Adipocyte (in vitro differentiated cells): ENCODE measurements at regions not wholly inside any gene's neighbourhood (a gene's known extent, or its start where the extent isn't known, plus 50 kb on each side); places are given as distances from the start of the nearest gene placed in this dataset.

Source experiments
- DNase-seq: peaks from one replicate; pipeline ENCODE4 v3.0.0-alpha.2; 2015; ENCODE audit warnings: low read depth
- H3K27me3 ChIP-seq: replicated peaks from 2 replicates; pipeline ENCODE4 v1.7.0; 2013; ENCODE audit warnings: mild to moderate bottlenecking, low read length, moderate library complexity; ENCODE audit not compliant: control insufficient read depth, insufficient read depth
- H3K36me3 ChIP-seq: 2 replicates; pipeline ENCODE4 v1.7.0; 2013; ENCODE audit warnings: low read length, mild to moderate bottlenecking, moderate library complexity; ENCODE audit not compliant: control insufficient read depth, insufficient read depth, severe bottlenecking
- H3K4me1 ChIP-seq: 2 replicates; pipeline ENCODE4 v1.7.0; 2013; ENCODE audit warnings: mild to moderate bottlenecking, low read length, moderate library complexity; ENCODE audit not compliant: control insufficient read depth, insufficient read depth
- H3K4me3 ChIP-seq: 2 replicates; pipeline ENCODE4 v1.7.0; 2013; ENCODE audit warnings: mild to moderate bottlenecking, low read length, moderate library complexity
- H3K9ac ChIP-seq: 2 replicates; pipeline ENCODE4 v1.7.0; 2013; ENCODE audit warnings: mild to moderate bottlenecking, low read length, moderate library complexity
- H3K9me3 ChIP-seq: 2 replicates; pipeline ENCODE4 v1.7.0; 2013; ENCODE audit warnings: mild to moderate bottlenecking, low read length, moderate library complexity; ENCODE audit not compliant: control insufficient read depth

DNA sequence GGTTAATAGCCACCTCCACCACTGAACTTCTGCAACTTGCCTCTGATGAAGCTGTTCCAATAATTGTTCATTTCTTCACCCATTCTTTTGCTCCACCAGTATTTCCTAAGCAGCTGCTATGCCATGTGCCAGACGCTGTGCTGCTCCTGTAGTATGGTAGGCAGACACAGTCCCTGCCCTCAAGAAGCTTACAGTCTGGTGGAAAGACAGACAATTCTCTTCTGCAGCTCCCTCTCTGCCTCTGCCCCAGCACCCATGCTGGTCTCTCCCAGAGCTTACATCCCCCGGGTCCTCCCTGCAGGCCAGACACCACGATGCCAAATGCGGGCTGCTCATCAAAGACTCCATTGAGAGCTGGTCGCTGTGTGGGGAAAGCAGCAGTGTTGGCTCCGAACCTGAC, 111.6 kb upstream of the ESRRB start:
- Histone ChIP-seq H3K9me3 (no peaks in the 10 kb centered on the region), H3K36me3 (no peaks in the 10 kb centered on the region), H3K4me3 (no peak overlapping the region), H3K4me1 (peaks cover 14% of the 10 kb centered on the region), H3K9ac (no peak overlapping the region), H3K27me3 (peaks cover 6% of the 10 kb centered on the region)
- no peak for DNase-seq

DNA sequence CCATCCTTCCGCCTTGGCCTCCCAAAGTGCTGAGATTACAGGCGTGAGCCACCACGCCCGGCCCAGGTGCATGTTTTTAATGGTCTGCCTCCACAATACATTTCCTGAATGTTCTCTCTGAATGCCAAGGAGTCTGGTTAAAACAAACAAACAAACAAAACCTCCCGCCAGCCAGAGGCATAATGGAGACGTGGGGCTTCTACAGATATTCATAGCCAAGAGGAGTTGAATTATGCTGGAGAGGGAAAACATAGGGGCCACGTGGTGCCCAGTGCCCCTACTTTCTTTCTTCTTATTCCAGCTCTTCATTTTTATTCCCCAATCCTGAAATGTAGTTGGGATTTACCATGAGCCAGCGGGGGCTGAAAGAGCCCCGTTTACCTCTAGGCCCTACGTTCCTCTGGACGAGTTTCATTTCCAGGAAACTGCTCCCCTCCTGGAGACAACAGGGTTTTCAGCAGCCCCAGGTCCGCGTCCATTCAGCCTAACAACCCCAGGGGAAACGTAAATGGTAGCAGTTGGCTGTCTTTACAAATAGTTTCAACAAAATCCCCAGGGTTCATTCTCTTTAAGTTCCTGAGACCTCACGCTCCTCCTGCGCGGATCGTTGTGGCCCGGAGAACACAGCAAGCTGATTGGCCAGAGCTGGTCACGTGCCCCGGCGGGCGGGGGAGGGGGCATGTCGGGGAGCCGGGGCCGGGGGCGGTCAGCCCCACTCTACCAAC, 108.5 kb upstream of the ESRRB start:
- Histone ChIP-seq H3K4me3 (peak overlapping the region; percentile 86), H3K4me1 (peaks cover 8% of the 10 kb centered on the region)
- DNase-seq = peak; percentile 68

DNA sequence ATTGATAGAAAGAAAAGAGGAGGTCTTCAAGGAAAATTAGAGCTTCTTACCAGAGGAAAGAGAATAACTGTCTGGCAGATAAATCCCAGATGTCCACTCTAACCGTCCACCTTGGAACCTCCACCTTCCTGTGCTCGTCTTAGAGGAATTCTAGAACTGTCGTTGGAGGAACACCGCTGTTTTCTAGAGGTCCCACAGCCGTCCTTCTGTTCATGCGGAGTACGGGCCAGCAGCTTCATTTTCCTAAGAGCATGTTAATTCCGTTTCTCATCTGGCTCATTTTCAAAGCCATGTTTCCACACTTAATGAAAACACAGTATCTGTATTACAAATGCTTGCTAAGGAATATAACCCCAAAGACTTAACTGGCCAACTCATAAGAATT, 107.9 kb upstream of the ESRRB start:
- Histone ChIP-seq H3K27me3 (peaks cover 23% of the 10 kb centered on the region), H3K9ac (peak overlapping the region; percentile 77), H3K9me3 (no peaks in the 10 kb centered on the region), H3K36me3 (no peaks in the 10 kb centered on the region), H3K4me1 (peaks cover 8% of the 10 kb centered on the region), H3K4me3 (peak overlapping the region; percentile 86)
- DNase-seq = no peak

More for the DNA sequence above, 108.5 kb upstream of the ESRRB start:
- Histone ChIP-seq H3K36me3 (no peaks in the 10 kb centered on the region), H3K9me3 (no peaks in the 10 kb centered on the region), H3K9ac (peak overlapping the region; percentile 77), H3K27me3 (peaks cover 23% of the 10 kb centered on the region)

DNA sequence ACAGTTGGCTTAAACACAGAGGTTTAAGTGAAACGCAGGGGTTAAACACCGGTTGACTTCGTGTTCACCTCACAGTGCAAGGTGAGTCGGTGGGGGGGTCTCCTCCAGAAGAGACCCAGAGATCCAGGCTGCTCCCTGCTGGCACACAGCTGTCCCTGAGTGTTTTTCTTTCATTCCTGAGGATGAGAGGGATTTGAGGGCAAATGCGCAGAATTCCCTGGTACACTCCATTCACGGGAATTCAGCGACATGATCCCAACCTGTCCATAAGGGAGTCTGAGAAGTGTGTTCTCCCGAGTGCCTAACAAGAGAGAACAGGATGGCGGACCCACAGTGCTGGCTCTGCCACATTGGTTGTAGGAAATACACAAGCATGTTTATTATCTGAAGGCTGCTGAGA, 107.2 kb upstream of the ESRRB start:
- Histone ChIP-seq H3K27me3 (peaks cover 23% of the 10 kb centered on the region), H3K4me1 (peaks cover 8% of the 10 kb centered on the region), H3K4me3 (no peak overlapping the region), H3K36me3 (no peaks in the 10 kb centered on the region), H3K9me3 (no peaks in the 10 kb centered on the region), H3K9ac (no peak overlapping the region)
- no peak for DNase-seq

DNA sequence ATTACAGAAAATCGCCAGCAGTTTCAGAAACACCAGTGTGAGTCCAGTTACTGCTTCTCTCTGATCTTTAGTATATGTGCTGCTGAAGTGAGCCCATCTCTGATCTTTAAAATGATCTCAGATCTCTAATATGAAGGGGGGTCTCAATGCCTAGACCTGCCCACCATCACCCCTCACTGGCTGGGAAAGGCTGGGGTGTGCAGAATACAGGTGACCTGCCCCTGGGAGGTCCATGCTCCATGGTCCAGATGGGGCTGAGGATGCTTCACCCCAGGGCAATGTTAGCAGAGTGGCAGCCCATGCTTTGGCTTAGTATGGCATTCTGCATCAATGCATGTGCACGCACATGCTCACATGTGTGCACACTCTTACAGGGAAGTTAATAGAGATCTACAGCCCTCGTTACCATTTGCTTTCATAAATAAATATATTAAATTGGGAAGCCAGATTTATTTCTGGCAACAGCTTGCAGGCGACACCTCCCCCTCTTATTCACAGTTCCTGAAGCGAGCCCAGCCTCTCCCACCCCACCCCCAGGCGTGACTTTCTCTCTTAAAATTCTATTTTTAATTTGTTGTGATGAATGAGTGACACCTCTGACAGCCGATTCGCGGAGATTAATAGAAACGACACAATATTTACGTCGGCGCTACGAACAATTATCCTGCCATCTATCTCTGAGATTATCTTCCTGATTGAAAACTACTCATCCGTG, 104.7 kb upstream of the ESRRB start:
- peaks cover 23% of the 10 kb centered on the region for H3K27me3 ChIP-seq
- H3K36me3 ChIP-seq = no peaks in the 10 kb centered on the region
- peaks cover 8% of the 10 kb centered on the region for H3K4me1 ChIP-seq
- H3K9ac ChIP-seq = no peak overlapping the region
- DNase-seq = no peak
- no peaks in the 10 kb centered on the region for H3K9me3 ChIP-seq
- H3K4me3 ChIP-seq = no peak overlapping the region

DNA sequence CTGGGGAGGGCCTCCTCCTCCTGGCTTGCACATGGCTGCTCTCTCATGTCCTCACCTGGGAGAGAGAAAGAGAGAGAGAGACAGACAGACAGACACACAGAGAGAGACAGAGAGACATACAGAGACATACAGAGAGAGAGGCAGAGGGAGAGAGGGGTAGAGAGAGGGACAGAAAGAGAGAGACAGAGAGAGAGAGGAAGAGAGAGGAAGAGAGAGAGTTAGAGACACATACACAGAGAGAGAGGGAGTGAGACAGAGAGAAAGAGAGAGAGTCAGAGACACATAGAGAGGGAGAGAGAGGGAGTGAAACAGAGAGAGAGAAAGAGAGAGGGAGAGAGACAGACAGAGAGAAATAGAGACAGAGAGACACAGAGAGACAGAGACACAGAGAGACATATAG, 103.6 kb upstream of the ESRRB start:
- Histone ChIP-seq H3K9me3 (no peaks in the 10 kb centered on the region), H3K9ac (no peak overlapping the region), H3K36me3 (no peaks in the 10 kb centered on the region), H3K4me1 (peaks cover 6% of the 10 kb centered on the region), H3K27me3 (peaks cover 23% of the 10 kb centered on the region), H3K4me3 (no peak overlapping the region)
- no peak for DNase-seq

DNA sequence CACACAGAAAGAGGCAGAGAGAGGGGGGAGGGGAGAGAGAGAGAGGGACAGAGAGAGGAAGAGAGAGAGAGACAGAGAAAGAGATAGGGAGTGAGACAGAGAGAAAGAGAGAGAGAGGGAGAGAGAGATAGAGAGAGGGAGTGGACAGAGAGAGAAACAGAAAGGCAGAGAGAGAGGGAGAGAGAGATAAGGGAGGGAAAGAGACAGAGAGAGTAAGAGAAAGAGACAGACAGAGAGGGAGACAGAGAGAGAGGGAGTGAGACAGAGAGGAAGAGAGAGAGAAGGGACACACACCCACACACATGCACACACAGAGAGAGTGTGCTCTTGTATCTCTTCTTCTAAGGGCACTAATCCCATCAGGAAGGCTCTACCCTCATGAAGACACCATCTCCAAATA, 103.2 kb upstream of the ESRRB start:
- H3K27me3 ChIP-seq = peaks cover 23% of the 10 kb centered on the region
- H3K9me3 ChIP-seq = no peaks in the 10 kb centered on the region
- H3K9ac ChIP-seq = no peak overlapping the region
- no peak for DNase-seq
- peaks cover 4% of the 10 kb centered on the region for H3K4me1 ChIP-seq
- no peaks in the 10 kb centered on the region for H3K36me3 ChIP-seq
- H3K4me3 ChIP-seq = no peak overlapping the region

DNA sequence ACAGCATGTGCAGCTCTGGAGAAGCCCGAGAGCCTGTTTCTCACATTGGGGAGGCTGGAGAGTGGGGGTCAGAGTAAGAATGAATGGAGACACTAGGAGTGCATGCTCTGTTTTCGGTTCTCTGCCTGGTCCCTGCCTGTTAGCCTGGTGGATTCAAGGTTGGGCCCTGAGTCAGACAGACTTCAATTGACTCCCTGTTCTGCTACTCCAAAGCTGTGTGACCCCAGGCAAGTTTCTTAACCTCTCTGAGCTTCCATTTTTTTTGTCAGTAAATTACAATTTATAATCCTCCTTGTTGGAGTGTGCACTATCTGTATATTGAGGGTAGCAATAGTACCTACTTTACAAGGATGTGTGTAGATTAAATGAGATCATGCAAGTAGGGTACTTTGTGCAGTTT, 102.6 kb upstream of the ESRRB start:
- Histone ChIP-seq H3K36me3 (no peaks in the 10 kb centered on the region), H3K27me3 (peaks cover 23% of the 10 kb centered on the region), H3K9me3 (no peaks in the 10 kb centered on the region), H3K4me3 (no peak overlapping the region), H3K9ac (no peak overlapping the region), H3K4me1 (peaks cover 2% of the 10 kb centered on the region)
- DNase-seq = no peak

DNA sequence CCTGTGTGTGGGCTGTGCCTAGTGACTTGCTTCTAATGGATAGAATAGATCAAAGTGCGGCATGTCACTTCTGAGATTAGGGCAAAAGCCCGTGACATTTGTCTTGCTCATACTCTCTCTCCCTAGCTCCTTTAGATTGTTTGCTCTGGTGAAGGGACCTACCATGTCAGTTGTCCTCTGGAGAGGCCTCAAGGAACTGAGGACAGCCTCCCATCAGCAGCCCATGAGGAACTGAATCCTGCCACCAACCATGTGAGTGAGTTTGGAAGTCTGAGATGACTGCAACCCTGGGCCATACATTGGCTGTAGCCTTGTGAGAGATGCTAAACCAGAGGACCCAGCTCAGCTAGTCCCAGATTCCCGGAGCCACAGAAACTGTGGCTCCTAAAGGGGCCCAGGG, 101.6 kb upstream of the ESRRB start:
- H3K9ac ChIP-seq = no peak overlapping the region
- H3K4me3 ChIP-seq = no peak overlapping the region
- no peak for DNase-seq

DNA sequence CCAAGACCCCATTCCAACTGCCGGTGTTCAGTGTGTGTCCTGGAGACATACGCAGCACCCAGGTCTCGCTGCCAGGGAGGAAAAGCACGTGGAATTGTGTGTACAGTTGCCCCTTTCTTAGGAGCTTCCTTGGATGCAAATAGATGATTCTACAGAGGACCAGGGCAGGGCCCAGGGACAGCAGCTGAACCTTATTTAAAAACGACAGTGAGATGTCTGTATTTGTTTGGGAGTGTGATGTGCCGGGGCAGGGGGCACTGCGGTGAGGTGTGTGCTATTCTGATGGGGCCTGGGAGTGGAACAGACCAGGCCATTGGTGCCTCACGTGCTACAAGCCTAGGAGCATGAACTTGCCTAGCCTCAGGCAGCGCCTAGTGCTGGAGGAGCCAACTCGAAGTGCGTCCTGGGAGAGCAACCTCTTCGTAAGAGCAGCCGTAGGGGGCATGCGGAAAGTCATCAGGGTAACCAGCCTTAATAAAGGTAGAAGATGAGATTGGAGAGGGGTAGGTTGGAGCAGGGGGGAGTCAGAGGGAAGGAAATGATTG, 98.3 kb upstream of the ESRRB start:
- H3K4me3 ChIP-seq = no peak overlapping the region
- H3K36me3 ChIP-seq = no peaks in the 10 kb centered on the region
- no peaks in the 10 kb centered on the region for H3K27me3 ChIP-seq
- DNase-seq = no peak
- H3K9ac ChIP-seq = no peak overlapping the region
- H3K4me1 ChIP-seq = no peaks in the 10 kb centered on the region
- no peaks in the 10 kb centered on the region for H3K9me3 ChIP-seq

More for the DNA sequence above, 101.6 kb upstream of the ESRRB start:
- H3K4me1 ChIP-seq = no peaks in the 10 kb centered on the region
- H3K9me3 ChIP-seq = no peaks in the 10 kb centered on the region
- H3K27me3 ChIP-seq = peaks cover 17% of the 10 kb centered on the region
- no peaks in the 10 kb centered on the region for H3K36me3 ChIP-seq

DNA sequence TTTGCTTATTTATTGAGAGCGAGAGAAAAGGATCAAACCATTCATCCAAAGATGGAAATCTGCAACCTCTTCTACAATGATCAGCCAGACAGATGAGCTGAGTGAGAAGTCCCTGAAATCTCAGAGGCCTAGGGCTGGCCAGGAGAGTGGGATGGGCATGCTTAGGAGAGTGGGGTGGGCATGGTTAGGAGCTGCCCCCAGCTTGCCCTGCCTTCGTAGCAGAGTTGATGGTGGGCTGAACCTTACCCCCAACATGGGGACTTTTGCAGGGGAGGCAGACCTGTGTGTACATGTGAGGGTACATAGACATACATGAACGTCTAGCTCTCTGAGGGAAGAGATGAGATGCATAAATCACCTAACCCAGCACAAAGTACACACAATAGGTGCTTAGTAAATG, 95.7 kb upstream of the ESRRB start:
- H3K4me3 ChIP-seq = no peak overlapping the region
- peaks cover 7% of the 10 kb centered on the region for H3K4me1 ChIP-seq
- H3K27me3 ChIP-seq = no peaks in the 10 kb centered on the region
- no peaks in the 10 kb centered on the region for H3K9me3 ChIP-seq
- no peaks in the 10 kb centered on the region for H3K36me3 ChIP-seq
- H3K9ac ChIP-seq = no peak overlapping the region
- DNase-seq = no peak
